ENCODE measurements at regions not wholly inside any gene's neighbourhood (a gene's known extent, or its start where the extent isn't known, plus 50 kb on each side); places are given as distances from the start of the nearest gene placed in this dataset.

GRCh38 chr9:7921545-7922197 is 122.1 kb upstream of the DMAC1 start:
- H3K36me3 Mint-ChIP-seq (ENCODE audit: low read depth), result no peaks in the 10 kb centered on the region
- intact Hi-C loops (cut with micrococcal nuclease), result no loop called here
- no peaks in the 10 kb centered on the region for H3K27me3 Mint-ChIP-seq
- H3K4me3 Mint-ChIP-seq, result peak overlapping the region; percentile 8
- ATAC-seq (ENCODE audit: low read depth) (peak; percentile 52), DNase-seq (no peak)
- ChIA-PET CTCF (no interaction called here), POLR2A (interaction anchor here (0.6 kb wide), 1 partner anchor 526 kb away, joined by 4 read pairs; no protein-coding TSS in a partner anchor)
- peak overlapping the region; percentile 26 for H3K27ac Mint-ChIP-seq
- H3K4me1 Mint-ChIP-seq, result peaks cover 31% of the 10 kb centered on the region
- no peak for TF ChIP-seq CTCF (IDR thresholded peaks at IDR 0.05)
- H3K9me3 Mint-ChIP-seq, result no peaks in the 10 kb centered on the region

GRCh38 chr9:7912037-7912535 is 112.5 kb upstream of the DMAC1 start:
- no peak overlapping the region for H3K27ac Mint-ChIP-seq
- CTCF ChIA-PET, result no interaction called here
- TF ChIP-seq CTCF (IDR thresholded peaks at IDR 0.05), result no peak
- H3K27me3 Mint-ChIP-seq, result no peaks in the 10 kb centered on the region
- no peak overlapping the region for H3K4me3 Mint-ChIP-seq
- H3K4me1 Mint-ChIP-seq, result no peaks in the 10 kb centered on the region
- ATAC-seq (ENCODE audit: low read depth) (no peak), DNase-seq (no peak)
- no peaks in the 10 kb centered on the region for H3K9me3 Mint-ChIP-seq
- intact Hi-C loops (cut with micrococcal nuclease), result no loop called here
- no peaks in the 10 kb centered on the region for H3K36me3 Mint-ChIP-seq (ENCODE audit: low read depth)
- POLR2A ChIA-PET, result no interaction called here

GRCh38 chr9:7910426-7911020 is 110.9 kb upstream of the DMAC1 start:
- Mint-ChIP-seq H3K27ac (no peak overlapping the region), H3K36me3 (ENCODE audit: low read depth) (no peaks in the 10 kb centered on the region), H3K4me1 (no peaks in the 10 kb centered on the region), H3K4me3 (no peak overlapping the region), H3K27me3 (no peaks in the 10 kb centered on the region), H3K9me3 (no peaks in the 10 kb centered on the region)
- TF ChIP-seq CTCF (IDR thresholded peaks at IDR 0.05), result no peak
- DNase-seq, result no peak
- intact Hi-C loops (cut with micrococcal nuclease), result no loop called here
- ATAC-seq (ENCODE audit: low read depth), result no peak
- POLR2A ChIA-PET, result no interaction called here
- CTCF ChIA-PET, result no interaction called here

GRCh38 chr9:7909537-7909936 is 110.0 kb upstream of the DMAC1 start:
- no peaks in the 10 kb centered on the region for H3K36me3 Mint-ChIP-seq (ENCODE audit: low read depth)
- no peaks in the 10 kb centered on the region for H3K9me3 Mint-ChIP-seq
- ChIA-PET CTCF (no interaction called here), POLR2A (no interaction called here)
- H3K4me1 Mint-ChIP-seq, result no peaks in the 10 kb centered on the region
- H3K27ac Mint-ChIP-seq, result no peak overlapping the region
- no peak for DNase-seq
- no peaks in the 10 kb centered on the region for H3K27me3 Mint-ChIP-seq
- H3K4me3 Mint-ChIP-seq, result no peak overlapping the region
- intact Hi-C loops (cut with micrococcal nuclease), result no loop called here
- no peak for TF ChIP-seq CTCF (IDR thresholded peaks at IDR 0.05)
- no peak for ATAC-seq (ENCODE audit: low read depth)

GRCh38 chr9:7907551-7908337 is 108.2 kb upstream of the DMAC1 start:
- intact Hi-C loops (cut with micrococcal nuclease), result no loop called here
- POLR2A ChIA-PET, result no interaction called here
- ATAC-seq (ENCODE audit: low read depth) (no peak), DNase-seq (no peak)
- Mint-ChIP-seq H3K9me3 (no peaks in the 10 kb centered on the region), H3K27me3 (peaks cover 1% of the 10 kb centered on the region), H3K27ac (no peak overlapping the region), H3K4me3 (no peak overlapping the region), H3K36me3 (ENCODE audit: low read depth) (no peaks in the 10 kb centered on the region), H3K4me1 (no peaks in the 10 kb centered on the region)
- CTCF ChIA-PET, result no interaction called here
- TF ChIP-seq CTCF (IDR thresholded peaks at IDR 0.05), result no peak
